Stomach (tissue), 8 donors: ENCODE measurements at regions not wholly inside any gene's neighbourhood (a gene's known extent, or its start where the extent isn't known, plus 50 kb on each side); places are given as distances from the start of the nearest gene placed in this dataset.

Source experiments
- DNase-seq, 2 donors: peaks; one replicate each; pipeline versions ENCODE4 v3.0.0 to v3.0.0-alpha.2; 2013 to 2019
- H3K27ac ChIP-seq, 5 donors: fragments of 200-600 bp in 4 of 5; sonication (generic) in 4 of 5; one replicate each; pipeline ENCODE4 v1.5.1; 2013 to 2019; ENCODE audit warnings: mild to moderate bottlenecking in 1 of 5, moderate library complexity in 1 of 5
- H3K27me3 ChIP-seq, 3 donors: fragments of 200-600 bp; sonication (generic); one replicate each; pipeline ENCODE4 v1.5.1; 2017 to 2019; ENCODE audit warnings: mixed run types in 1 of 3
- H3K36me3 ChIP-seq, 4 donors: fragments of 200-600 bp; sonication (generic); 1 replicate in 3 of 4; 2 replicates in 1 of 4; pipeline ENCODE4 v1.5.1; 2016 to 2019
- H3K4me1 ChIP-seq, 4 donors: fragments of 200-600 bp; sonication (generic); one replicate each; pipeline ENCODE4 v1.5.1; 2016 to 2019
- H3K4me3 ChIP-seq, 4 donors: fragments of 200-600 bp; sonication (generic) in 3 of 4; one replicate each; pipeline ENCODE4 v1.5.1; 2016 to 2019; ENCODE audit warnings: mild to moderate bottlenecking in 1 of 4
- H3K9me3 ChIP-seq, 4 donors: fragments of 200-600 bp; sonication (generic); one replicate each; pipeline ENCODE4 v1.5.1; 2016 to 2019
- CTCF ChIP-seq, 7 experiments: fragments of 450-650 bp in 4 of 7; fragments of 200-600 bp in 3 of 7; sonication (generic) in 3 of 7; IDR thresholded peaks; one replicate each; pipeline ENCODE4 v1.5.1; 2016 to 2019; ENCODE audit warnings: antibody characterized with exemption in 7 of 7, control low read depth in 2 of 7, mild to moderate bottlenecking in 1 of 7
- EP300 ChIP-seq: sonication (generic); formaldehyde crosslinking; IDR thresholded peaks from one replicate; pipeline ENCODE4 v1.6.1; 2017; ENCODE audit warnings: antibody characterized with exemption
- POLR2A ChIP-seq, 4 donors: fragments of 450-650 bp; IDR thresholded peaks; one replicate each; pipeline ENCODE4 v1.6.1; 2016; ENCODE audit warnings: antibody characterized with exemption in 4 of 4, control low read depth in 2 of 4, mild to moderate bottlenecking in 1 of 4, moderate library complexity in 1 of 4
- POLR2AphosphoS5 ChIP-seq, 3 donors: sonication (generic); formaldehyde crosslinking; IDR thresholded peaks; one replicate each; pipeline ENCODE4 v1.6.1; 2016; ENCODE audit warnings: antibody characterized with exemption in 3 of 3
- WGBS, 5 donors: extraction: QIAGEN DNeasy Blood & Tissue Kit in 3 of 5; methylation state at CpG; one replicate each; pipeline versions ENCODE4 v1.1.5 to v1.1.7; 2013 to 2018; 5-methylcytosine and 5-hydroxymethylcytosine counted together
- intact Hi-C: fragments of 100-400 bp; cut with DNase I; formaldehyde crosslinking; loops from one replicate; pipeline ENCODE4 v1.15.1; 2023; ENCODE audit warnings: low total_unique reads
- donor health status: healthy with polysubstance abuse.
- donor health status: Bipolar disorder and iron deficiency.
- donor health status: healthy.

GRCh38 chr11:134552749-134553148, 140.7 kb upstream of the B3GAT1 start:
- no peak for DNase-seq
- Histone ChIP-seq H3K27me3 (no peaks in the 10 kb centered on the region), H3K27ac (no peak overlapping the region), H3K36me3 (no peaks in the 10 kb centered on the region), H3K4me3 (no peak overlapping the region), H3K4me1 (no peaks in the 10 kb centered on the region), H3K9me3 (no peaks in the 10 kb centered on the region)
- 52 to 66% (median 59%) methylated on average over 1 of the region's 1 CpG for WGBS, 5 donors
- intact Hi-C loops = no loop called here
- no peak for TF ChIP-seq CTCF (IDR thresholded peaks at IDR 0.05)
- TF ChIP-seq EP300 = no peak
- TF ChIP-seq POLR2A (IDR thresholded peaks at IDR 0.05) = no peak
- TF ChIP-seq POLR2AphosphoS5 (IDR thresholded peaks at IDR 0.05) = no peak

- 82 to 90% (median 88%) methylated on average over 5 of the region's 5 CpGs for WGBS, 5 donors
- H3K4me1 ChIP-seq = no peaks in the 10 kb centered on the region
- intact Hi-C loops = no loop called here
- no peak overlapping the region for H3K4me3 ChIP-seq
- H3K27me3 ChIP-seq = no peaks in the 10 kb centered on the region
- no peaks in the 10 kb centered on the region for H3K9me3 ChIP-seq
- DNase-seq = no peak
- H3K36me3 ChIP-seq = no peaks in the 10 kb centered on the region
- H3K27ac ChIP-seq = no peak overlapping the region
- TF ChIP-seq CTCF (IDR thresholded peaks at IDR 0.05) (no peak), EP300 (no peak), POLR2AphosphoS5 (IDR thresholded peaks at IDR 0.05) (no peak), POLR2A (IDR thresholded peaks at IDR 0.05) (no peak)
These were observed 133.5 kb upstream of the B3GAT1 start for GRCh38 chr11:134545521-134545920.

- Histone ChIP-seq H3K27me3 (no peaks in the 10 kb centered on the region), H3K4me3 (no peak overlapping the region), H3K9me3 (no peaks in the 10 kb centered on the region), H3K27ac (no peak overlapping the region), H3K36me3 (no peaks in the 10 kb centered on the region), H3K4me1 (no peaks in the 10 kb centered on the region)
- no peak for TF ChIP-seq EP300
- intact Hi-C loops = no loop called here
- 83 to 87% (median 85%) methylated on average over 14 of the region's 14 CpGs for WGBS, 5 donors
- no peak for DNase-seq
These were observed 132.2 kb upstream of the B3GAT1 start for GRCh38 chr11:134544095-134544815.

GRCh38 chr11:134543645-134544044, 131.6 kb upstream of the B3GAT1 start:
- no peak overlapping the region for H3K27ac ChIP-seq
- no peak overlapping the region for H3K4me3 ChIP-seq
- H3K4me1 ChIP-seq = no peaks in the 10 kb centered on the region
- H3K27me3 ChIP-seq = peaks cover 0 to 3% (median 0%) of the 10 kb centered on the region in 3 donors
- intact Hi-C loops = no loop called here
- WGBS, 5 donors = 78 to 96% (median 85%) methylated on average over 4 of the region's 4 CpGs
- no peaks in the 10 kb centered on the region for H3K9me3 ChIP-seq
- no peak for DNase-seq
- TF ChIP-seq POLR2AphosphoS5 (IDR thresholded peaks at IDR 0.05) (no peak), EP300 (no peak), CTCF (IDR thresholded peaks at IDR 0.05) (no peak), POLR2A (IDR thresholded peaks at IDR 0.05) (no peak)
- H3K36me3 ChIP-seq = no peaks in the 10 kb centered on the region

GRCh38 chr11:134543241-134543640, 131.2 kb upstream of the B3GAT1 start:
- no peak overlapping the region for H3K27ac ChIP-seq
- no peak overlapping the region for H3K4me3 ChIP-seq
- H3K27me3 ChIP-seq = peaks cover 0 to 8% (median 0%) of the 10 kb centered on the region in 3 donors
- 80 to 92% (median 86%) methylated on average over 4 of the region's 4 CpGs for WGBS, 5 donors
- no peaks in the 10 kb centered on the region for H3K9me3 ChIP-seq
- no peak for TF ChIP-seq CTCF (IDR thresholded peaks at IDR 0.05)
- TF ChIP-seq POLR2AphosphoS5 (IDR thresholded peaks at IDR 0.05) = no peak
- no peak for TF ChIP-seq EP300
- TF ChIP-seq POLR2A (IDR thresholded peaks at IDR 0.05) = no peak
- DNase-seq = no peak
- intact Hi-C loops = no loop called here
- H3K36me3 ChIP-seq = no peaks in the 10 kb centered on the region
- no peaks in the 10 kb centered on the region for H3K4me1 ChIP-seq
